GM12891 (cell line): ENCODE measurements at regions not wholly inside any gene's neighbourhood (a gene's known extent, or its start where the extent isn't known, plus 50 kb on each side); places are given as distances from the start of the nearest gene placed in this dataset.

ENCODE experiments used
- SPI1 ChIP-seq: IDR thresholded peaks from 2 replicates; pipeline ENCODE4 v1.6.1; 2011; ENCODE audit warnings: low read depth, low read length, control low read depth
- TAF1 ChIP-seq: IDR thresholded peaks from 2 replicates; pipeline ENCODE4 v1.6.1; 2011; ENCODE audit warnings: low read depth, low read length, control low read depth

DNA sequence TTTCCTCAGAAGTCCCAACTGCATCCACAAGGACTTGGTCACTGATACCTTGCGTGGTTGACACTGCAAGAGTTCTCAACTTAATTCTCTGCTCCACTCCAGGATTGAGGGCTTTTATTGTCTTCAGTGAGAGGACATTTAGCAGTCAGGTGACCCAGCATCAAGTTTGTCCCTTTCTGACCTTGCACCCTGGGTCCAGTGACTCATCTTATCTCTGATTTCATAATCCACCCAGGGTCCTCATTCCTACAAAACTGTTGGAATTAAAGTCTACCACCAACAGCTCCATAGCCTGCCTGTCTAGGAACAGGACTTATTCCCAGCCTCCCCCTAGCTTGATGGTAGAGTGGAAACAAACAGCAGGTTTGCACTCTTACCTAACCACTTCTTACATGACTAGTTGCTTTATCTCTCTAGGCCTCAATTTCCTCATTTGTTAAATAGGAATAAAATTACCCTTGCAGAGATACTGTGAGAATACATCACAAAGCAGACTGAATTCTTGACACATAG is 151.3 kb upstream of the LPP start:
- TF ChIP-seq TAF1, result no peak
- no peak for TF ChIP-seq SPI1
